SK-N-SH (cell line): ENCODE measurements at regions not wholly inside any gene's neighbourhood (a gene's known extent, or its start where the extent isn't known, plus 50 kb on each side); places are given as distances from the start of the nearest gene placed in this dataset.
A peak's percentile ranks its signal among the peaks of the same experiment; 100 is the strongest.

Experiments used
- CTCF ChIA-PET: fragments of 300-600, 350-600 bp; formaldehyde crosslinking; extraction: SDS; loops from one replicate; lab custom pipeline; 2021; lab: Yijun Ruan, JAX
- POLR2A ChIA-PET: fragments of 350-600 bp; sonication (Branson Sonifier 250); formaldehyde crosslinking; extraction: SDS; loops from one replicate; lab custom pipeline; 2020; ENCODE audit warnings: antibody characterized with exemption, inconsistent platforms; lab: Yijun Ruan, JAX
- DNase-seq: peaks from one replicate; pipeline ENCODE4 v3.0.0; 2012
- H2AFZ ChIP-seq: fragments of 200-600 bp; sonication (generic); 2 replicates; pipeline ENCODE4 v1.8.1; 2016; ENCODE audit warnings: antibody characterized with exemption, mild to moderate bottlenecking, low read depth
- H3F3A ChIP-seq: fragments of 200-600 bp; sonication (generic); replicated peaks from 2 replicates; pipeline ENCODE3; 2016; ENCODE audit warnings: antibody characterized with exemption, mild to moderate bottlenecking; ENCODE audit not compliant: insufficient read depth
- H3K27ac ChIP-seq, 2 experiments: fragments of 200-500 bp in 1 of 2; fragments of 200-600 bp in 1 of 2; sonication (Bioruptor generic) in 1 of 2; sonication (generic), shearing (Covaris generic) in 1 of 2; 2 replicates each; pipeline versions ENCODE4 v1.5.1 to v1.6.1; 2014 to 2016; ENCODE audit warnings: low read depth in 2 of 2, inconsistent platforms in 1 of 2, low read length in 1 of 2, mild to moderate bottlenecking in 1 of 2, mixed read lengths in 1 of 2
- H3K27me3 ChIP-seq: fragments of 200-600 bp; sonication (generic), shearing (Covaris generic); 2 replicates; pipeline ENCODE4 v1.6.1; 2016; ENCODE audit warnings: mixed run types; ENCODE audit not compliant: insufficient read depth
- H3K36me3 ChIP-seq, 2 experiments: fragments of 200-500 bp in 1 of 2; fragments of 200-600 bp in 1 of 2; sonication (Bioruptor generic) in 1 of 2; sonication (generic) in 1 of 2; replicated peaks in 1 of 2; 2 replicates each; pipeline versions ENCODE3 to v1.5.1; 2014 to 2016; ENCODE audit warnings: low read length in 1 of 2, mild to moderate bottlenecking in 1 of 2; ENCODE audit not compliant: insufficient read depth in 2 of 2, control insufficient read depth in 1 of 2
- H3K4me1 ChIP-seq, 2 experiments: fragments of 200-500 bp in 1 of 2; fragments of 200-600 bp in 1 of 2; sonication (Bioruptor generic) in 1 of 2; sonication (generic), shearing (Covaris generic) in 1 of 2; 2 replicates each; pipeline versions ENCODE4 v1.5.1 to v1.6.1; 2014 to 2016; ENCODE audit warnings: low read depth in 1 of 2, low read length in 1 of 2, mixed run types in 1 of 2; ENCODE audit not compliant: insufficient read depth in 2 of 2, control insufficient read depth in 1 of 2
- H3K4me2 ChIP-seq: fragments of 200-600 bp; sonication (generic), shearing (Covaris generic); 2 replicates; pipeline ENCODE4 v1.6.1; 2017; ENCODE audit warnings: mixed run types
- H3K4me3 ChIP-seq, 2 experiments: fragments of 200-500 bp in 1 of 2; fragments of 200-600 bp in 1 of 2; sonication (Bioruptor generic) in 1 of 2; sonication (generic), shearing (Covaris generic) in 1 of 2; 2 replicates each; pipeline versions ENCODE4 v1.5.1 to v1.8.1; 2014 to 2016; ENCODE audit warnings: low read depth in 2 of 2, inconsistent platforms in 1 of 2, low read length in 1 of 2, mild to moderate bottlenecking in 1 of 2, mixed read lengths in 1 of 2, moderate library complexity in 1 of 2
- H3K79me2 ChIP-seq: fragments of 200-600 bp; sonication (generic); 2 replicates; pipeline ENCODE4 v1.8.1; 2017; ENCODE audit warnings: mild to moderate bottlenecking; ENCODE audit not compliant: insufficient read depth
- H3K9ac ChIP-seq: fragments of 200-600 bp; sonication (generic); 2 replicates; pipeline ENCODE4 v1.6.1; 2017; ENCODE audit warnings: mixed run types
- H3K9me2 ChIP-seq: fragments of 200-600 bp; sonication (generic); 2 replicates; pipeline ENCODE4 v1.6.1; 2017; ENCODE audit warnings: mixed run types
- H3K9me3 ChIP-seq: fragments of 200-600 bp; sonication (generic); 2 replicates; pipeline ENCODE4 v1.6.1; 2017; ENCODE audit warnings: mixed run types, mild to moderate bottlenecking, moderate library complexity
- H4K20me1 ChIP-seq: fragments of 200-600 bp; sonication (generic); 2 replicates; pipeline ENCODE4 v1.6.1; 2017; ENCODE audit warnings: mild to moderate bottlenecking, mixed run types; ENCODE audit not compliant: insufficient read depth
- ELF1 ChIP-seq: IDR thresholded peaks from 2 replicates; pipeline ENCODE4 v1.4.0; 2012
- EP300 ChIP-seq, 2 experiments: IDR thresholded peaks; 2 replicates each; pipeline versions ENCODE4 v1.4.0 to v1.6.1; 2012; ENCODE audit warnings: borderline replicate concordance in 1 of 2, low read depth in 1 of 2, low read length in 1 of 2
- FOSL2 ChIP-seq: IDR thresholded peaks from 2 replicates; pipeline ENCODE4 v1.4.0; 2012; ENCODE audit warnings: low read depth, mild to moderate bottlenecking, moderate library complexity, borderline replicate concordance
- FOXJ3 ChIP-seq: sonication (generic); formaldehyde crosslinking; IDR thresholded peaks from 2 replicates; pipeline ENCODE4 v1.5.1; 2020; ENCODE audit warnings: mild to moderate bottlenecking, missing genetic modification reagents
- FOXM1 ChIP-seq: IDR thresholded peaks from 2 replicates; pipeline ENCODE4 v1.4.0; 2012; ENCODE audit warnings: low read depth, mild to moderate bottlenecking
- MEF2A ChIP-seq: IDR thresholded peaks from 2 replicates; pipeline ENCODE4 v1.4.0; 2012; ENCODE audit warnings: low read depth, borderline replicate concordance
- MXI1 ChIP-seq: IDR thresholded peaks from 2 replicates; pipeline ENCODE4 v1.6.1; 2012; ENCODE audit warnings: mild to moderate bottlenecking, low read depth, low read length, improper control_type of control experiment
- NFIC ChIP-seq: IDR thresholded peaks from 2 replicates; pipeline ENCODE4 v1.4.0; 2012; ENCODE audit warnings: borderline replicate concordance
- POLR2AphosphoS5 ChIP-seq: IDR thresholded peaks from 2 replicates; pipeline ENCODE4 v1.6.1; 2012; ENCODE audit warnings: low read depth, low read length
- RAD21 ChIP-seq: IDR thresholded peaks from 2 replicates; pipeline ENCODE4 v1.6.1; 2012; ENCODE audit warnings: mild to moderate bottlenecking, low read length
- RCOR1 ChIP-seq: fragments of 150-350 bp; IDR thresholded peaks from 2 replicates; pipeline ENCODE4 v1.6.1; 2017; ENCODE audit warnings: antibody characterized with exemption, low read length
- TEAD4 ChIP-seq: IDR thresholded peaks from 2 replicates; pipeline ENCODE4 v1.4.0; 2012; ENCODE audit warnings: mild to moderate bottlenecking, borderline replicate concordance; ENCODE audit not compliant: insufficient read depth
- YY1 ChIP-seq: IDR thresholded peaks from 2 replicates; pipeline ENCODE4 v1.4.0; 2012; ENCODE audit warnings: low read depth, mild to moderate bottlenecking
- WGBS: methylation state at CpG from one replicate; pipeline ENCODE4 v1.1.6; 2017; ENCODE audit warnings: low lambda C conversion rate; 5-methylcytosine and 5-hydroxymethylcytosine counted together
- TF ChIP-seq, protein P1 (sequence below): IDR thresholded peaks from 2 replicates; pipeline ENCODE4 v1.6.1; 2012; ENCODE audit warnings: mild to moderate bottlenecking, low read depth, low read length, moderate library complexity
- TF ChIP-seq, protein P2 (sequence below): fragments of 150-350 bp; IDR thresholded peaks from 2 replicates; pipeline ENCODE4 v1.6.1; 2016; ENCODE audit warnings: mild to moderate bottlenecking, low read depth, low read length

DNA sequence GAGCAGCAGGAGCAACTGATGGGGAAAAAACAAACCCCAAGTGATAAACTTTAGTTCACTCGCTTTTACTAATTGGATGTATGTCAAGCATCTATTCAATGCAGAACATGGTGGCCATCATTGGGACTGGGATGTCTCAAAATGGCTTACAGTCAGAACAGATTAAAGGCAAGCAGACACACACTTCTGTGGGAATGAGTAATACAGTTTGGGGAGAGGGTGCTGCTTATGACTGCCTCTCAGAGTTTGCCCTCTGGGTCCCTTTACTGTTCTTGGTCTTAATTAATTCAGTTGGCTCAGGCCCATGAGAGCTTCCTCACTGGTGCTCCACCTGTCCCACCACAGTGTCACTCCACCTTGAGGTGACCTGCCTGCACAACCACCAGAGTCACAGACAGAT lies 119.5 kb downstream of the TBX19 start:
- H2AFZ ChIP-seq, result no peak overlapping the region
- no peak overlapping the region for H3K4me3 ChIP-seq
- ChIA-PET CTCF (interaction anchor here (0.6 to 3.4 kb wide), 2 partner anchors 58 to 773 kb away, joined by 3 to 11 read pairs; no protein-coding TSS in a partner anchor), POLR2A (no interaction called here)
- peaks cover 14% of the 10 kb centered on the region for H3F3A ChIP-seq
- no peaks in the 10 kb centered on the region for H4K20me1 ChIP-seq
- H3K4me1 ChIP-seq, result peaks cover 15 to 20% of the 10 kb centered on the region in 2 experiments
- H3K36me3 ChIP-seq, result no peaks in the 10 kb centered on the region
- H3K9me2 ChIP-seq, result no peaks in the 10 kb centered on the region
- no peaks in the 10 kb centered on the region for H3K27me3 ChIP-seq
- H3K27ac ChIP-seq, result no peak overlapping the region
- no peak for DNase-seq
- H3K9me3 ChIP-seq, result no peaks in the 10 kb centered on the region
- peak overlapping the region; percentile 75; the same call in 1 of the 2 replicates for H3K4me2 ChIP-seq
- no peaks in the 10 kb centered on the region for H3K79me2 ChIP-seq
- WGBS, result 100% methylated on average over 1 of the region's 1 CpG
- TF ChIP-seq, protein P1, sequence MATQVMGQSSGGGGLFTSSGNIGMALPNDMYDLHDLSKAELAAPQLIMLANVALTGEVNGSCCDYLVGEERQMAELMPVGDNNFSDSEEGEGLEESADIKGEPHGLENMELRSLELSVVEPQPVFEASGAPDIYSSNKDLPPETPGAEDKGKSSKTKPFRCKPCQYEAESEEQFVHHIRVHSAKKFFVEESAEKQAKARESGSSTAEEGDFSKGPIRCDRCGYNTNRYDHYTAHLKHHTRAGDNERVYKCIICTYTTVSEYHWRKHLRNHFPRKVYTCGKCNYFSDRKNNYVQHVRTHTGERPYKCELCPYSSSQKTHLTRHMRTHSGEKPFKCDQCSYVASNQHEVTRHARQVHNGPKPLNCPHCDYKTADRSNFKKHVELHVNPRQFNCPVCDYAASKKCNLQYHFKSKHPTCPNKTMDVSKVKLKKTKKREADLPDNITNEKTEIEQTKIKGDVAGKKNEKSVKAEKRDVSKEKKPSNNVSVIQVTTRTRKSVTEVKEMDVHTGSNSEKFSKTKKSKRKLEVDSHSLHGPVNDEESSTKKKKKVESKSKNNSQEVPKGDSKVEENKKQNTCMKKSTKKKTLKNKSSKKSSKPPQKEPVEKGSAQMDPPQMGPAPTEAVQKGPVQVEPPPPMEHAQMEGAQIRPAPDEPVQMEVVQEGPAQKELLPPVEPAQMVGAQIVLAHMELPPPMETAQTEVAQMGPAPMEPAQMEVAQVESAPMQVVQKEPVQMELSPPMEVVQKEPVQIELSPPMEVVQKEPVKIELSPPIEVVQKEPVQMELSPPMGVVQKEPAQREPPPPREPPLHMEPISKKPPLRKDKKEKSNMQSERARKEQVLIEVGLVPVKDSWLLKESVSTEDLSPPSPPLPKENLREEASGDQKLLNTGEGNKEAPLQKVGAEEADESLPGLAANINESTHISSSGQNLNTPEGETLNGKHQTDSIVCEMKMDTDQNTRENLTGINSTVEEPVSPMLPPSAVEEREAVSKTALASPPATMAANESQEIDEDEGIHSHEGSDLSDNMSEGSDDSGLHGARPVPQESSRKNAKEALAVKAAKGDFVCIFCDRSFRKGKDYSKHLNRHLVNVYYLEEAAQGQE, result no peak
- TF ChIP-seq, all 33 proteins: peak for 0
- no peak overlapping the region for H3K9ac ChIP-seq

DNA sequence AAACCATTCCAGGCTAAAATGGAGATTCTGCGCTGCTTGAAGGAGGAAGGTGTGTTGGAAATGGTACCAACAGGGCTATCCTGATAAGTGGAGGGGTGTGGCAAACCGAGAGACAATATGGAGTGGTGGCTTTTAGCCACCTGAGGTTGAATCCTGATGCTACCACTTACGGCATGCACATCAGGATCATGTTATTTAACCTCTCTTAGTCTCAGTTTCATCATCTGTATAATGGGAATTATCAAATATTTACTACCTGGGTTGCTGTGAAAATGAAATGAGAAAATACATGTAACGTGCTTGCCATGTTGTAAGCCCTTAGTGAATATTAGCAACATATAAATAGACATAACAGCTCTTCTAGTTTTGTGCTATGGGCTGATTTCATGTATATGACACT lies 117.1 kb downstream of the TBX19 start:
- WGBS, result 84% methylated on average over 4 of the region's 4 CpGs
- Histone ChIP-seq H3K9me2 (no peaks in the 10 kb centered on the region), H3K27me3 (no peaks in the 10 kb centered on the region), H3K4me3 (no peak overlapping the region), H3K4me2 (0 out of 2 replicates have a peak overlapping the region, but pooled peaks have one; percentile 26), H3K9me3 (no peaks in the 10 kb centered on the region), H2AFZ (no peak overlapping the region), H3K79me2 (no peaks in the 10 kb centered on the region), H3K4me1 (peaks cover 15 to 20% of the 10 kb centered on the region in 2 experiments), H3K9ac (no peak overlapping the region), H3F3A (peaks cover 14% of the 10 kb centered on the region), H3K27ac (peak overlapping the region in 1 of 2 experiments; percentile 58; a peak in 2 of 4 replicates), H4K20me1 (no peaks in the 10 kb centered on the region), H3K36me3 (no peaks in the 10 kb centered on the region)
- DNase-seq, result no peak
- CTCF ChIA-PET, result no interaction called here
- POLR2A ChIA-PET, result no interaction called here
- TF ChIP-seq POLR2AphosphoS5 (no peak), EP300 (IDR thresholded peaks at IDR 0.05; ENCODE audit: borderline replicate concordance in 1 of 2, low read depth in 1 of 2, low read length in 1 of 2) (no peak), RCOR1 (no peak), MXI1 (no peak), NFIC (no peak), MEF2A (no peak), FOXJ3 (CRISPR knock-in tag) (no peak), ELF1 (no peak), RAD21 (no peak), TEAD4 (no peak), YY1 (no peak), FOXM1 (no peak), FOSL2 (no peak)
- TF ChIP-seq, protein P1, result no peak
- TF ChIP-seq, protein P2, sequence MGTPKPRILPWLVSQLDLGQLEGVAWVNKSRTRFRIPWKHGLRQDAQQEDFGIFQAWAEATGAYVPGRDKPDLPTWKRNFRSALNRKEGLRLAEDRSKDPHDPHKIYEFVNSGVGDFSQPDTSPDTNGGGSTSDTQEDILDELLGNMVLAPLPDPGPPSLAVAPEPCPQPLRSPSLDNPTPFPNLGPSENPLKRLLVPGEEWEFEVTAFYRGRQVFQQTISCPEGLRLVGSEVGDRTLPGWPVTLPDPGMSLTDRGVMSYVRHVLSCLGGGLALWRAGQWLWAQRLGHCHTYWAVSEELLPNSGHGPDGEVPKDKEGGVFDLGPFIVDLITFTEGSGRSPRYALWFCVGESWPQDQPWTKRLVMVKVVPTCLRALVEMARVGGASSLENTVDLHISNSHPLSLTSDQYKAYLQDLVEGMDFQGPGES, result no peak
